Fibroblast of pulmonary artery (primary cell): ENCODE measurements at regions not wholly inside any gene's neighbourhood (a gene's known extent, or its start where the extent isn't known, plus 50 kb on each side); places are given as distances from the start of the nearest gene placed in this dataset.

Experiments
- DNase-seq: peaks from one replicate; pipeline ENCODE4 v3.0.0-alpha.2; 2010; ENCODE audit warnings: low read depth
- H3K4me3 ChIP-seq: replicated peaks from 2 replicates; pipeline ENCODE4 v1.5.1; 2011; ENCODE audit warnings: low read depth, mild to moderate bottlenecking, control low read depth, low read length, moderate library complexity
- TF ChIP-seq, protein P1 (sequence below): IDR thresholded peaks from 2 replicates; pipeline ENCODE4 v1.5.1; 2011; ENCODE audit warnings: mild to moderate bottlenecking, control low read depth, low read length, inconsistent platforms; ENCODE audit errors: missing control alignments

DNA sequence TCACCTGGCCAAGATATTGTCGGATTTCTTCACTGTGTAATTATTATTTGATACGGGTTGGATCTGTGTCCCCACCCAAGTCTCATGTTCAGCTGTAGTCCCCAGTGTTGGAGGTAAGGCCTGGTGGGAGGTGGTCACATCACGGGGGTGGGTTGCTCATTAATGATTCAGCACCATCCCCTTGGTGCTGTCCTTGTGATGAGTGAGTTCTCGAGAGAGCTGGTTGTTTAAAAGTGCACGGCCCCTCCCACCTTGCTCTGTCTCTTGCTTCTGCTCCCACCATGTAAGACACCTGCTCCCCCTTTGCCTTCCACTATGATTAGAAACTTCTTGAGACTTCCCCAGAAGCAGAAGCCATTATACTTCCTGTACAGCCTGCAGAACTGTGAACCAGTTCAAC is 173.9 kb upstream of the PMEPA1 start:
- no peak for DNase-seq
- TF ChIP-seq, protein P1, sequence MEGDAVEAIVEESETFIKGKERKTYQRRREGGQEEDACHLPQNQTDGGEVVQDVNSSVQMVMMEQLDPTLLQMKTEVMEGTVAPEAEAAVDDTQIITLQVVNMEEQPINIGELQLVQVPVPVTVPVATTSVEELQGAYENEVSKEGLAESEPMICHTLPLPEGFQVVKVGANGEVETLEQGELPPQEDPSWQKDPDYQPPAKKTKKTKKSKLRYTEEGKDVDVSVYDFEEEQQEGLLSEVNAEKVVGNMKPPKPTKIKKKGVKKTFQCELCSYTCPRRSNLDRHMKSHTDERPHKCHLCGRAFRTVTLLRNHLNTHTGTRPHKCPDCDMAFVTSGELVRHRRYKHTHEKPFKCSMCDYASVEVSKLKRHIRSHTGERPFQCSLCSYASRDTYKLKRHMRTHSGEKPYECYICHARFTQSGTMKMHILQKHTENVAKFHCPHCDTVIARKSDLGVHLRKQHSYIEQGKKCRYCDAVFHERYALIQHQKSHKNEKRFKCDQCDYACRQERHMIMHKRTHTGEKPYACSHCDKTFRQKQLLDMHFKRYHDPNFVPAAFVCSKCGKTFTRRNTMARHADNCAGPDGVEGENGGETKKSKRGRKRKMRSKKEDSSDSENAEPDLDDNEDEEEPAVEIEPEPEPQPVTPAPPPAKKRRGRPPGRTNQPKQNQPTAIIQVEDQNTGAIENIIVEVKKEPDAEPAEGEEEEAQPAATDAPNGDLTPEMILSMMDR: no peak
- H3K4me3 ChIP-seq: no peak overlapping the region

DNA sequence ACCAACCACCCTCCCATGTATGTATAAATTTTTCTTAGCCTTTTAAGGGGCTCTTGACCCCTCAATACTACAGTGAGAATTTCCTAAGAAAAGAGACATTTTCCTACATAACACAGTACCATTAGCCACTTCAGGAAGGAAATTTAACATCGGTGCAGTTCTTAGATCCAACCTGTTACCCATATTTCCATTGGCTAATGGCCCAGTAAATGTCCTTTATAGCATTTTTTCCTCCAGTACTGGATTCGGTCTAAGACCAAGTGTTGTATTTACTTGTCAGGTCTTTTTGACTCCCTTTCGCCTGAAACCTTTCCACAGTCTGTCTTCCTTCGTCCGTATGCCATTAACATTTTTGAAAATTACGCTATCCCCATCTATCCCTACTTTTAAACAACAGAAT is 173.4 kb upstream of the PMEPA1 start:
- no peak for DNase-seq

GRCh38 chr20:57882451-57883161 is 172.8 kb upstream of the PMEPA1 start:
- TF ChIP-seq, protein P1: no peak
- no peak for DNase-seq
- no peak overlapping the region for H3K4me3 ChIP-seq

More for the DNA sequence above, 173.4 kb upstream of the PMEPA1 start:
- no peak overlapping the region for H3K4me3 ChIP-seq
- TF ChIP-seq, protein P1: no peak

- DNase-seq: no peak
- H3K4me3 ChIP-seq: no peak overlapping the region
- TF ChIP-seq, protein P1: no peak
Measured at GRCh38 chr20:57881466-57882385, 171.9 kb upstream of the PMEPA1 start.

- DNase-seq: no peak
- TF ChIP-seq, protein P1: no peak
- H3K4me3 ChIP-seq: no peak overlapping the region
Measured at GRCh38 chr20:57880571-57880892, 170.7 kb upstream of the PMEPA1 start.

- DNase-seq: no peak
- no peak overlapping the region for H3K4me3 ChIP-seq
- TF ChIP-seq, protein P1: no peak
Measured at GRCh38 chr20:57879779-57880570, 170.2 kb upstream of the PMEPA1 start.
